ENCODE measurements at regions not wholly inside any gene's neighbourhood (a gene's known extent, or its start where the extent isn't known, plus 50 kb on each side); places are given as distances from the start of the nearest gene placed in this dataset.
"Not testable (repeated sequence)": the region's sequence is repeated elsewhere in the genome, so short reads cannot be mapped to it uniquely, and the experiment has no call there.

DNA sequence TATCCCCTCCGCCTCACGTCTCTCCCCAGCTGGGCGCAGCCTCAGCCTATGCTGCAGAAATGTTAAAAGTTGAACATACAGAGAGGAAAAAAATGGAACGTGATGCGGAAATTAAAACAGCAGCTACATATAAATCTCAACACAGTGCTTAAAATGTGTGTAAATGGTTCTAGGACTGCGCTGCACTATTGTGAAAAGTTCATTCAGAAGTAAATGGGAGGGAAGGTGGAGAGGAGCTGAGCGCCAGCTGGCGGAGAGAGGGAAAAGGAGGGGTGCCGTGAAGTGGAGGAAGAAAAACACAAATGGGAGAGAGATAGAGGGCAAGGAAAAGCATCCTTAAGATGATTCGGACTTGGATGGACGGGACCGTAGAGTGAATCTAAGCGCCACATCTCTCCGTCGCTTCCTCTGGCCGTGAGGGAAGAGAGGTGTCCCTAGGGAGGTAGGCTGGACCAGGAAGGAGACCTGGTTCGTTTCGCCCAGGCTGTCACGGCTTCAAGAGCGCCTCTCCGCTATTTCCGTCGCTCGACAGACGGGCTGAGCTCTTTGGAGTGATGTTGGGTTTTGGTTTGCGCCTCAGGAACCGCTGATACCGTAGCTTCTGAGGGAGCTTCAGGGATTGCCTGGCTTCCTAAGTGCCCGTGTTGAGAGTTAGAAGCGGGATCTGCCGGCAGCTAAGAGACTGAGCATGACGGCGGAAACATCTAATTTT lies 113.7 kb downstream of the TRIM27 start:
- no peak for FAIRE-seq

- FAIRE-seq = no peak
These were observed 113.1 kb downstream of the TRIM27 start for GRCh38 chr6:28810659-28811053.

GRCh38 chr6:28811873-28812272 lies 111.9 kb downstream of the TRIM27 start:
- no peak for FAIRE-seq

- no peak for FAIRE-seq
These were observed 110.8 kb downstream of the TRIM27 start for GRCh38 chr6:28812778-28813569.

- no peak for FAIRE-seq
These were observed 109.5 kb downstream of the TRIM27 start for GRCh38 chr6:28814032-28814976.

GRCh38 chr6:28816339-28816908 lies 107.4 kb downstream of the TRIM27 start:
- no peak for FAIRE-seq

DNA sequence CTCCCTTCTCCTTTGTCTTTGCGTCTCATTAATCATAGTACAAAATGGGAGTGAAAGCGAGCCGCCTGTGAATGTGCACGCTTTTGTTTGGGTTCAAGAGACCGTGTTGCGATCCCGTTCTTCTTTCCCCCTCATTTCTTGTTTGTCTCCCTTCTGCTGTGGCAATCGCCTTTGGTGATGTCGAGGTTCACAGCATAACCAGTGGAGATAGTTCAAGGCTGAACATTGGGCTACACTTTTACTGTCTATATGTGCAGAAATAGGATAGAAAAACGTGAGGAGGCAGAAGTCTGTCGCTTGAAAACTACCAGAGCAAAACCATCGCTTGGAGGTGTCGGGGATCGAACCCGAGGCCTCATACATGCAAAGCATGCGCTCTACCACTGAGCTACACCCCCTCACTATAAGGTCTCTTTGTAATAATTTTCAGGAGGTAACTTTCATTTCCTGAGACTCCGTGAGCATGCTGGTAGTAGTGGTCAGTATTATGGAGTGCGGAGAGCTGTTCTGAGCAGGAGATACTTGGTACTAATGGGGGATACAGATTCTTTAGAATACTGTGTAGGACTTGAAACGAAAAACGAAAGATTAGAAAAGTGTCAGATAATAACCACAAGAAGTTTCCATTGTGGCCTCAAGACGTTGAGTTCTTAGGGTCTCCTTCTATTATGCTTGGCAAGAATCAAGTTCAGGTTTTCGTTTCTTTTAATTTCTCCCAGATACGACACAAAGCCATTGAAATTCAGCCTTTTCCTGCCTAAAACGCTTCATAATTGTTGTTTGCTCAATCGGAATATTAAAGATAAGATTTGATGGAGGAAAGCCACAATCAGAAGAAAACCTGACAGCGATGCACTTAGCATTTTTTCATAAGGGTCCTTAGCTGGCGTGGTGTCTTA lies 106.6 kb downstream of the TRIM27 start:
- FAIRE-seq = peak; percentile 92

- FAIRE-seq = no peak
These were observed 106.0 kb downstream of the TRIM27 start for GRCh38 chr6:28817808-28818145.

DNA sequence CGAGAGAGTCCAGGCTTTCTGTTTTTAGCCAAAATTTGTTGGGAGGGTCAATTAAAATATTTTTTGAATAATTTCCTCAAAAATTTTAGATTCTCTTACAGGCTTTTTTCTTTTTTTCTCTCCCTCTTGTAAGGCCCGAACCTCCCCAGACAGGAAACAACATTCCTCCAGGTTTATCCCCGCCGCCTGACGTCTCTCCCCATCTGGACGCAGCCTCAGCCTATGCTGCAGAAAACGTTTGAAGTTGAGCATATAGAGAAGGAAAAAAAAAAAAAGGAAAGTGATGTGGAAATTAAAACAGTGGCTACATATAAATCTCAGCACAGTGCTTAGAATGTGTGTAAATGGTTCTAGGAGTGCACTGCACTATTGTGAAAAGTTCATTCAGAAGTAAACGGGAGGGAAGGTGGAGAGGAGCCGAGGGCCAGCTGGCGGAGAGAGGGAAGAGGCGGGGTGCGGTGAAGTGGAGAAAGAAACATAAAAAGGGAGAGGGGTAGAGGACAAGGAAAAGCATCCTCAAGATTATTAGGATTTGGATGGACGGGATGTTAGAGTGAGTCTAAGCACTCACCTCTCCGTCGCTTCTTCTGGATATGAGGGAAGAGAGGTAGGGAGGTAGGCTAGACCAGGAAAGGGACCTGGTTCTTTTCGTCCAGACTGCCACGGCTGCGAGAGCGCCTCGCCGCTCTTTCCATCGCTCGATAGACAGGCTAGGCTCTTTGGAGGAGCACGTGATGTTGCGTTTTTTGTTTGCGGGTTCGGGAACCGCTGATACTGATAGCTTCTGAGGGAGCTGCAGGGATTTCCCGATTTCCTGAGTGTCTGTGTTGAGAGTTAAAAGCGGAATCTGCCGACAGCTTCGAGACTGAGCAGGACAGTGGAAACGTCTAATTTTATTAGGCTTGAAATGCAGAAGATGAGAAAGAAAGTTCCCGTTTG lies 98.7 kb downstream of the TRIM27 start:
- FAIRE-seq = no peak

DNA sequence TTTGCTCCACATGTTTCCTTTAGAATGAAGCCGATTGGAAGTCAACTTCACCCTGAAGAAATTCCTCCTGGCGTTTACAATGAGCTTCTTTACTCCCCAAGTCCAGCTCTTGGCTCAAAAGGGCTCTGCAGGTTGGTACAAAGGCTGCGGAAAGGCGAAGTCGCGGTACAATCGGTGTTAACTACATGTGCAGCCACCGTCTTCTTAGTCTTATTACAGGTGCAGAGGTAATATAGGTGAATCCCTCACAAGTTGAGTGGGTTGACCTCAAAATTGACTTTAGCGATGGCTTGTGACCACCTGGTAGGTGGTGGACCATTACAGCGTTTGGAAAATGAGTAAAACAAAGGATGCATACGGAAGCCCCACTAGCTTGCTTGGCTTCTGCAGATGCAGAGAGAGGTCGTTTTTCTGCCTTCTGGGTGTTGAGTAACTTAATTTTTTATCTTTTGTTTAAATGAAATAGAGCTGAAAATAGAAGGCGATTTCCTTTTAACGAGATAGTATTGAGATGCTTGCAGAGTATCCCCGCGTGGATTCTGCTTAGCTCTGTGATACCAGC lies 98.0 kb downstream of the TRIM27 start:
- FAIRE-seq = no peak

DNA sequence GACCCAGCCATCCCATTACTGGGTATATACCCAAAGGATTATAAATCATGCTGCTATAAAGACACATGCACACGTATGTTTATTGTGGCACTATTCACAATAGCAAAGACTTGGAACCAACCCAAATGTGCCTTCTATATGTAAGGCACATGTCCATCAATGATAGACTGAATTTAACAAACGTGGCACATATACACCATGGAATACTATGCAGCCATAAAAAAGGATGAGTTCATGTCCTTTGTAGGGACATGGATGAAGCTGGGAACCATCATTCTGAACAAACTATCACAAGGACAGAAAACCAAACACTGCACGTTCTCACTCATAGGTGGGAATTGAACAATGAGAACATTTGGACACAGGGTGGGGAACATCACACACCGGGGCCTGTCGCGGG lies 92.1 kb downstream of the TRIM27 start:
- FAIRE-seq = not testable (repeated sequence)

GRCh38 chr6:28836703-28837102 lies 87.1 kb downstream of the TRIM27 start:
- not testable (repeated sequence) for FAIRE-seq

GRCh38 chr6:28838289-28838633 lies 85.5 kb downstream of the TRIM27 start:
- no peak for FAIRE-seq

DNA sequence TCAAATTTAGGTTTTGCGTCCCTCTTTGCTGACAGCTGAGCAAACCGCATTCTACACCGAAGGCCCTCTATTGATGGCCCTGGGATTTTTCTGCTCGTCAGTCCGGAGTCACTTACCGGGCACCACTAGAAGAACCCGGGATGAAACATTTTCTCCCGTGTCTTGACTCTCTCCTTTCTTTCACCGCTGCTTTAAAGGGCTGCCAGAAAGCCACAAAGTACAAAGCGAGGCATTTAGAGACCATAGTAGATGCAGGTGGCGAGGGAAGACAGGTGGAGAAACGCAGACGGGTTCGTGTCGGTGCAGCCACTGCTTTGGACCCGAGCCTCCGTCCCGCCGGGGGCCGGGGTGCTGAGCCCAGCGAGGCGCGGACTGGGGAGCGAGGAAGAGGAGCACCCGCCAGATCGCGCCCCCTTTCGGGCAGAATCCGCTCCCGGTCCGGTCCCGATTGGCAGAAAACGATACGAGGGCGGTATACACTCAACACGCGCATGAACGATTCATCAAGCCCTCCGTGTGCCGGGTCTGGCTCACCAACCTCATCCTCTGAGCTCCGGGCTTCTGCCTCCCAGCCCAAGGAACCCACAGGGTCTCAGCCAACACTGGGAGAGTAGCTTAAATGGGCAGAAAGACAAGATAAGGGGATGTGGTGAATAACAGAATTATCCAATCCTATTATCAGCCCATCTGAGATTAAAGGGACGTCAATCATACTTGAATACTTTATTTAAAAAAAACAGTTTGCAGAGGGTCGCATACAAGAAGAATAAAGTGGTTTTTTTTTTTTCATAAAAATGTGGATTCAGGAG lies 84.9 kb downstream of the TRIM27 start:
- FAIRE-seq = no peak

DNA sequence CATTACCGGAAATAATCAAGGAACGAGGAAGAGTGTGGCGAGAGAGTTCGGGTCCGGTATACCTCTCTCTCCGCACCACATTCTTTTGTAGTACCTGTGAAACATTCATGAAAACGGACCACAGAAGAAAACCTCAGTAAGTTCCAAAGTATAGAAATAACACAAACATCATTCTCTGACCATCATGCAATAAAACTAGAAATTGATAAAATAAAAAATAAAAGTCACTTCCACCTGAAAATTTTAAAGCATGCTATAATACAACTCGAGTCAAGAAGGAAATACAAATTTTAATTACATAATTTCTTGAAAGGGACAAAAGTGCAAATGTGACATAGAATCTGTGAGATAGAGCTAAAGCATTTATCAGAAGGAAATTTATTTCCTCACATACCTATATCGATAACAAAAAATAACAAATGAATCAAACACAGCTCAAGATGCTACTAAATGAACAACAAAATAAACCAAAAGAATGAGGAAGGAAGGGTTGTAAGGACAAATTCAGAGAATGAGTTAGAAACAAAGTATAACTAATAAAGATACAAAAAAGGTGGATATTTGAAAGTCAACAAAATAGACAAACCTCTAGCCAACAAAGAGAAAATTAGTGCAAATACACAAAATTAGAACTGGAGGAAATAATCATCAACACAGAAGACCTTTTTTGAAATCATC lies 84.2 kb downstream of the TRIM27 start:
- FAIRE-seq = no peak

DNA sequence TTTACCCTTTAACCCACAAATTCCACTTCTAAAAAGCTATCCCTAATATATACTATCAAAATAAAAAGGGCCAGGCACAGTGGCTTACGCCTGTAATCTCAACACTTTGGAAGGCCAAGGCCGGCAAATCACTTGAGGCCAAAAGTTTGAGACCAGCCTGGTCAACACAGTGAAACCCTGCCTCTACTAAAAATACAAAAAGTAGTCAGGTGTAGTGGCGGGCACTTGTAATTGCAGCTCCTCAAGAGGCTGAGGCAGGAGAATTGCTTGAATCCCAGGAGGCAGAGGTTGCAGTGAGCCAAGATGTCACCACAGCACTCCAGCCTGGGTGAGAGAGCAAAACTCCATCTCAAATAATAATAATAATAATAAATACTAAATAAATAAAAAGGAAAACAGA lies 82.5 kb downstream of the TRIM27 start:
- FAIRE-seq = no peak

DNA sequence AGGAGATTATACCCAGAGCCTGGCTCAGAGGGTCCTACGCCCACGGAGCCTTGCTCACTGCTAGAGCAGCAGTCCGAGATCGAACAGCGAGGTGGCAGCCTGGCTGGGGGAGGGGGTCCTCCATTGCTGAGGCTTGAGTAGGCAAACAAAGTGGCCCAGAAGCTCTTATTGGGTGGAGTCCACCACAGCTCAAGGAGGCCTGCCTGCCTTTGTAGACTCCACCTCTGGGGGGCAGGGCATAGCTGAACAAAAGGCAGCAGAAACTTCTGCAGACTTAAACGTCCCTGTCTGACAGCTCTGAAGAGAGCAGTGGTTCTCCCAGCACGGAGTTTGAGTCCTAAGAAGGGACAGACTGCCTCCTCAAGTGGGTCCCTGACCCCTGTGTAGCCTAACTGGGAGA lies 75.0 kb downstream of the TRIM27 start:
- FAIRE-seq = not testable (repeated sequence)
